H1 (cell line): ENCODE measurements at regions not wholly inside any gene's neighbourhood (a gene's known extent, or its start where the extent isn't known, plus 50 kb on each side); places are given as distances from the start of the nearest gene placed in this dataset.

Source experiments
- CTCF ChIA-PET: fragments of 300-600 bp; sonication (Branson Sonifier 250); formaldehyde crosslinking; loops from one replicate; lab custom pipeline; 2021; ENCODE audit not compliant: partially characterized antibody; lab: Charles Lee
- POLR2A ChIA-PET: fragments of 300-600 bp; sonication (Branson Sonifier 250); formaldehyde crosslinking; loops from one replicate; lab custom pipeline; 2021; ENCODE audit warnings: inconsistent platforms; ENCODE audit not compliant: partially characterized antibody; lab: Charles Lee
- DNase-seq, 2 experiments: peaks; one replicate each; pipeline versions ENCODE4 v3.0.0 to v3.0.0-alpha.2; 2010 to 2022; ENCODE audit warnings: low spot score in 2 of 2, low read depth in 1 of 2, mixed read lengths in 1 of 2
- FAIRE-seq: peaks from 2 replicates; lab custom pipeline; 2011; peaks lifted over from hg19 to GRCh38; lab: Jason Lieb, UNC
- H2AFZ ChIP-seq: 2 replicates; pipeline ENCODE4 v1.8.1; 2012; ENCODE audit warnings: low read length, inconsistent platforms
- H2AK5ac ChIP-seq: 2 replicates; pipeline ENCODE4 v1.6.1; 2013; ENCODE audit warnings: low read depth, low read length
- H2BK120ac ChIP-seq: replicated peaks from 2 replicates; pipeline ENCODE3; 2013; ENCODE audit warnings: low read depth, low read length, inconsistent platforms
- H2BK12ac ChIP-seq: 2 replicates; pipeline ENCODE4 v1.6.1; 2013; ENCODE audit warnings: low read depth, low read length
- H2BK15ac ChIP-seq: 2 replicates; pipeline ENCODE4 v1.6.1; 2013; ENCODE audit warnings: low read length
- H2BK20ac ChIP-seq: 2 replicates; pipeline ENCODE4 v1.6.1; 2013; ENCODE audit warnings: low read length
- H2BK5ac ChIP-seq: 2 replicates; pipeline ENCODE4 v1.6.1; 2013; ENCODE audit warnings: low read depth, low read length
- H3K14ac ChIP-seq: 2 replicates; pipeline ENCODE4 v1.6.1; 2013; ENCODE audit warnings: inconsistent platforms; ENCODE audit not compliant: insufficient read length
- H3K18ac ChIP-seq: 2 replicates; pipeline ENCODE4 v1.6.1; 2013; ENCODE audit warnings: low read length; ENCODE audit errors: extremely low read depth
- H3K23ac ChIP-seq: 2 replicates; pipeline ENCODE4 v1.6.1; 2013; ENCODE audit warnings: inconsistent platforms; ENCODE audit not compliant: insufficient read length
- H3K23me2 ChIP-seq: 2 replicates; pipeline ENCODE4 v1.6.1; 2013; ENCODE audit warnings: low read depth, low read length
- H3K27ac ChIP-seq: 2 replicates; pipeline ENCODE4 v1.6.1; 2011; ENCODE audit warnings: low read depth, low read length, inconsistent platforms
- H3K27me3 ChIP-seq, 4 experiments: replicated peaks in 1 of 4; 1 replicate in 1 of 4; 2 replicates in 3 of 4; pipeline versions ENCODE4 v1.6.1 to v1.8.1; 2011 to 2013; ENCODE audit warnings: low read length in 3 of 4, mild to moderate bottlenecking in 3 of 4, inconsistent platforms in 2 of 4, mixed read lengths in 2 of 4, moderate library complexity in 1 of 4; ENCODE audit not compliant: control insufficient read depth in 3 of 4, insufficient read depth in 3 of 4; ENCODE audit errors: extremely low read depth in 1 of 4
- H3K36me3 ChIP-seq, 4 experiments: 2 replicates each; pipeline versions ENCODE4 v1.6.1 to v1.8.1; 2011 to 2013; ENCODE audit warnings: mild to moderate bottlenecking in 4 of 4, low read length in 3 of 4, moderate library complexity in 2 of 4, control low read depth in 1 of 4, inconsistent platforms in 1 of 4; ENCODE audit not compliant: insufficient read depth in 4 of 4, control insufficient read depth in 2 of 4
- H3K4ac ChIP-seq: replicated peaks from 2 replicates; pipeline ENCODE3; 2013; ENCODE audit warnings: low read length, low read depth, mixed read lengths, inconsistent platforms; ENCODE audit not compliant: insufficient read length
- H3K4me1 ChIP-seq, 4 experiments: replicated peaks in 1 of 4; 1 replicate in 1 of 4; 2 replicates in 3 of 4; pipeline versions ENCODE4 v1.6.1 to v1.8.1; 2011 to 2013; ENCODE audit warnings: low read length in 3 of 4, inconsistent platforms in 2 of 4, mixed read lengths in 1 of 4; ENCODE audit not compliant: insufficient read depth in 4 of 4, control insufficient read depth in 3 of 4
- H3K4me2 ChIP-seq, 2 experiments: 2 replicates each; pipeline versions ENCODE4 v1.6.1 to v1.8.1; 2011 to 2013; ENCODE audit warnings: low read depth in 2 of 2, low read length in 2 of 2, control low read depth in 1 of 2, inconsistent platforms in 1 of 2, mild to moderate bottlenecking in 1 of 2; ENCODE audit not compliant: insufficient read depth in 1 of 2
- H3K4me3 ChIP-seq, 4 experiments: fragments of 200-600, 300-600 bp in 1 of 4; sonication (generic), shearing (Covaris generic), sonication (Bioruptor Twin) in 1 of 4; 2 replicates each; pipeline versions ENCODE4 v1.5.1 to v1.8.1; 2011 to 2016; ENCODE audit warnings: low read length in 4 of 4, low read depth in 3 of 4, control low read depth in 2 of 4, inconsistent platforms in 2 of 4, mild to moderate bottlenecking in 2 of 4, mixed read lengths in 1 of 4, moderate library complexity in 1 of 4; ENCODE audit not compliant: insufficient read depth in 2 of 4; ENCODE audit errors: extremely low read depth in 1 of 4
- H3K56ac ChIP-seq: replicated peaks from 2 replicates; pipeline ENCODE3; 2013; ENCODE audit warnings: low read depth, mild to moderate bottlenecking, mixed read lengths, low read length, inconsistent platforms; ENCODE audit not compliant: insufficient read length
- H3K79me1 ChIP-seq: 2 replicates; pipeline ENCODE4 v1.6.1; 2013; ENCODE audit warnings: low read depth, low read length, control low read depth
- H3K79me2 ChIP-seq, 2 experiments: 2 replicates each; pipeline versions ENCODE4 v1.6.1 to v1.8.1; 2012 to 2013; ENCODE audit warnings: low read length in 2 of 2, mild to moderate bottlenecking in 2 of 2, inconsistent platforms in 1 of 2; ENCODE audit not compliant: insufficient read depth in 2 of 2, control insufficient read depth in 1 of 2
- H3K9ac ChIP-seq, 4 experiments: replicated peaks in 1 of 4; 1 replicate in 1 of 4; 2 replicates in 3 of 4; pipeline versions ENCODE4 v1.6.1 to v1.8.1; 2011 to 2013; ENCODE audit warnings: low read depth in 3 of 4, low read length in 3 of 4, control low read depth in 2 of 4, mild to moderate bottlenecking in 2 of 4, moderate library complexity in 2 of 4, inconsistent platforms in 1 of 4; ENCODE audit errors: extremely low read depth in 1 of 4
- H3K9me3 ChIP-seq, 2 experiments: 2 replicates each; pipeline versions ENCODE4 v1.6.1 to v1.8.1; 2012 to 2013; ENCODE audit warnings: mild to moderate bottlenecking in 2 of 2, moderate library complexity in 2 of 2, control low read depth in 1 of 2, inconsistent platforms in 1 of 2, low read depth in 1 of 2, low read length in 1 of 2, mixed read lengths in 1 of 2; ENCODE audit not compliant: insufficient read depth in 2 of 2
- H4K20me1 ChIP-seq, 2 experiments: replicated peaks in 1 of 2; 2 replicates each; pipeline versions ENCODE3 to v1.8.1; 2011 to 2013; ENCODE audit warnings: inconsistent platforms in 2 of 2, low read length in 2 of 2, mild to moderate bottlenecking in 1 of 2; ENCODE audit not compliant: insufficient read depth in 2 of 2, control insufficient read depth in 1 of 2
- H4K5ac ChIP-seq: 2 replicates; pipeline ENCODE4 v1.6.1; 2013; ENCODE audit warnings: low read length, low read depth, mixed read lengths, inconsistent platforms; ENCODE audit not compliant: insufficient read length
- H4K8ac ChIP-seq: 2 replicates; pipeline ENCODE4 v1.8.0; 2013; ENCODE audit warnings: mild to moderate bottlenecking, moderate library complexity, low read length, inconsistent platforms; ENCODE audit not compliant: insufficient read depth; ENCODE audit errors: extremely low read depth
- H4K91ac ChIP-seq: replicated peaks from 2 replicates; pipeline ENCODE3; 2013; ENCODE audit warnings: low read length, mixed read lengths, inconsistent platforms; ENCODE audit not compliant: insufficient read length
- CHD7 ChIP-seq: fragments of 300-600 bp; sonication (generic); IDR thresholded peaks from 2 replicates; pipeline ENCODE4 v1.7.1; 2012; ENCODE audit warnings: low read length, moderate library complexity, mild to moderate bottlenecking, inconsistent platforms; ENCODE audit not compliant: insufficient replicate concordance
- WGBS, 2 experiments: shearing (Covaris generic) in 1 of 2; methylation state at CpG; one replicate each; pipeline versions ENCODE4 v1.1.6 to v1.1.7; 2013 to 2015; ENCODE audit warnings: low lambda C conversion rate in 2 of 2, mixed read lengths in 2 of 2, inconsistent platforms in 1 of 2, low coverage in 1 of 2, missing lambda C conversion rate in 1 of 2; ENCODE audit not compliant: insufficient replicate concordance in 2 of 2, insufficient coverage in 1 of 2, insufficient read length in 1 of 2; ENCODE audit errors: extremely low coverage in 1 of 2, missing lambda C conversion rate in 1 of 2; 5-methylcytosine and 5-hydroxymethylcytosine counted together

- WGBS, 2 experiments = 97% methylated on average over 4 of the region's 4 CpGs; no CpG with 5 or more reads in 1 of the 2 experiments
- DNase-seq = no peak
- H3K4me1 ChIP-seq = peaks cover 0 to 3% (median 2%) of the 10 kb centered on the region in 4 experiments; a peak in 3 of 7 replicates
- H3K9ac ChIP-seq = no peak overlapping the region
- no peak overlapping the region for H3K56ac ChIP-seq
- H3K79me1 ChIP-seq = no peaks in the 10 kb centered on the region
- H3K4me3 ChIP-seq = no peak overlapping the region
- no peaks in the 10 kb centered on the region for H3K79me2 ChIP-seq
- ChIA-PET POLR2A (no interaction called here), CTCF (interaction anchor here (0.9 to 2.7 kb wide), 8 partner anchors 12 to 356 kb away, joined by 3 to 13 read pairs (median 6); no protein-coding TSS in a partner anchor)
- H3K27ac ChIP-seq = no peak overlapping the region
- no peak overlapping the region for H2AFZ ChIP-seq
- FAIRE-seq = no peak
- H2BK15ac ChIP-seq = no peak overlapping the region
- no peaks in the 10 kb centered on the region for H3K36me3 ChIP-seq
- no peak overlapping the region for H3K23ac ChIP-seq
- H2BK120ac ChIP-seq = no peak overlapping the region
- H4K5ac ChIP-seq = no peak overlapping the region
- no peak overlapping the region for H2BK5ac ChIP-seq
- no peak overlapping the region for H3K14ac ChIP-seq
- H3K27me3 ChIP-seq = no peaks in the 10 kb centered on the region
- no peak overlapping the region for H3K18ac ChIP-seq
- no peak overlapping the region for H2AK5ac ChIP-seq
- H2BK12ac ChIP-seq = no peak overlapping the region
- H4K91ac ChIP-seq = no peak overlapping the region
- no peaks in the 10 kb centered on the region for H4K20me1 ChIP-seq
- no peak overlapping the region for H4K8ac ChIP-seq
- no peaks in the 10 kb centered on the region for H3K9me3 ChIP-seq
- no peak overlapping the region for H3K4me2 ChIP-seq
- no peaks in the 10 kb centered on the region for H3K23me2 ChIP-seq
- H2BK20ac ChIP-seq = no peak overlapping the region
- no peak overlapping the region for H3K4ac ChIP-seq
- no peak for TF ChIP-seq CHD7
These were observed 312.1 kb downstream of the SOX9 start for GRCh38 chr17:72432881-72433280.
